VCaP (cell line): ENCODE measurements at regions not wholly inside any gene's neighbourhood (a gene's known extent, or its start where the extent isn't known, plus 50 kb on each side); places are given as distances from the start of the nearest gene placed in this dataset.

Experiments used
- H3K27ac ChIP-seq: fragments of 450-650 bp; 2 replicates; pipeline ENCODE4 v1.5.1; 2017
- CTCF ChIP-seq: fragments of 450-650 bp; conservative IDR thresholded peaks from 2 replicates; pipeline ENCODE4 v1.5.1; 2017; ENCODE audit warnings: mild to moderate bottlenecking, moderate library complexity

- no peak for TF ChIP-seq CTCF
Measured at GRCh38 chr16:65445313-65446260, 323.7 kb upstream of the CDH11 start.

GRCh38 chr16:65441501-65441900 is 319.6 kb upstream of the CDH11 start:
- H3K27ac ChIP-seq, result no peak overlapping the region
- no peak for TF ChIP-seq CTCF

More at GRCh38 chr16:65445313-65446260, 323.7 kb upstream of the CDH11 start:
- no peak overlapping the region for H3K27ac ChIP-seq

GRCh38 chr16:65429504-65430181 is 307.8 kb upstream of the CDH11 start:
- TF ChIP-seq CTCF, result no peak
- H3K27ac ChIP-seq, result no peak overlapping the region

GRCh38 chr16:65426484-65426883 is 304.6 kb upstream of the CDH11 start:
- no peak overlapping the region for H3K27ac ChIP-seq
- no peak for TF ChIP-seq CTCF

GRCh38 chr16:65422934-65423333 is 301.1 kb upstream of the CDH11 start:
- H3K27ac ChIP-seq, result no peak overlapping the region
- no peak for TF ChIP-seq CTCF

GRCh38 chr16:65421596-65421995 is 299.7 kb upstream of the CDH11 start:
- TF ChIP-seq CTCF, result no peak
- H3K27ac ChIP-seq, result no peak overlapping the region

GRCh38 chr16:65418435-65418834 is 296.6 kb upstream of the CDH11 start:
- no peak for TF ChIP-seq CTCF
- H3K27ac ChIP-seq, result no peak overlapping the region
